Fibroblast of villous mesenchyme (primary cell): ENCODE measurements at regions not wholly inside any gene's neighbourhood (a gene's known extent, or its start where the extent isn't known, plus 50 kb on each side); places are given as distances from the start of the nearest gene placed in this dataset.

ENCODE experiments used
- DNase-seq: peaks from one replicate; pipeline ENCODE4 v3.0.0-alpha.2; 2010; ENCODE audit warnings: low read depth
- H3K4me3 ChIP-seq: 2 replicates; pipeline ENCODE4 v1.5.1; 2011; ENCODE audit warnings: low read depth, mild to moderate bottlenecking, low read length
- CTCF ChIP-seq: IDR thresholded peaks from 2 replicates; pipeline ENCODE4 v1.5.1; 2012; ENCODE audit warnings: low read depth, mild to moderate bottlenecking, low read length; ENCODE audit not compliant: insufficient read depth

DNA sequence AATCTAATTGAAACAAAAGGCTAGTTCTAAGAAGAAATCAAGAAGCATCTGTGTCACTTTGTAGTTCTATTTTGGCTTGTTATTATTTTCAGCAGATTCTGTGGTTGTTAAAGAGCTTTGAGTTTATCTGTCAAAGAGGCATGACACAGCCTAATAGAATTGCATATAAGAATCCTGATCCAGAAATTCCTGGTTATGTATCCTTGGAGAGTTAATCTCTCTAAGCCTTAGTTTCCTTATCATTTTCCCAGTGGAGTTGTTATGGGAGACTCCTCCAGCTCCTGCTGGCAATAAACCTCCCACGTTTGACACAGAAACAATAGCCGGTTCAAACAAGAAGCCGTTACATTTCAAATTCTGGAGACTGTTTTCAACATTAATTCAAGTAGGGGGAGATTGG is 288.3 kb downstream of the SDHAF3 start:
- DNase-seq, result no peak
- no peak for TF ChIP-seq CTCF
- no peak overlapping the region for H3K4me3 ChIP-seq

DNA sequence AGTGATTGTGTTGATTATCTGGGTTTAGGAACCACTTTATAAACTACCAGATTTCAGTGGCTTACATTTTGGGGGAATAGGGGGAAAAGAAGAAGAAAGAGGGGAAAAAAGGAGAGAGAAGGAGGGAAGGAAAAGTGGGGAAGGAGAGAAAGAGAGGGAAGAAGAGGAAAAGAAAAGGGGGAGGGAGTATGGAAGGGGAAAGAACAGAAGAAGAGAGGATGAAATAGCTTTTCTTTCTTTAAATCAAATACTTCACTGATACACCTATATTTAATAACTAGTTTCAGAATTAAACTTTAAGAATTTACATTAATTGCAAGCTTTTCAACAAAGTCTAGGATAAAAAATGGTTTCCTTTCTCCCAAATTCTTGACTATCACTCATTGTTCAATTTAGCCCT is 289.6 kb downstream of the SDHAF3 start:
- H3K4me3 ChIP-seq, result no peak overlapping the region
- no peak for DNase-seq
- TF ChIP-seq CTCF, result no peak

DNA sequence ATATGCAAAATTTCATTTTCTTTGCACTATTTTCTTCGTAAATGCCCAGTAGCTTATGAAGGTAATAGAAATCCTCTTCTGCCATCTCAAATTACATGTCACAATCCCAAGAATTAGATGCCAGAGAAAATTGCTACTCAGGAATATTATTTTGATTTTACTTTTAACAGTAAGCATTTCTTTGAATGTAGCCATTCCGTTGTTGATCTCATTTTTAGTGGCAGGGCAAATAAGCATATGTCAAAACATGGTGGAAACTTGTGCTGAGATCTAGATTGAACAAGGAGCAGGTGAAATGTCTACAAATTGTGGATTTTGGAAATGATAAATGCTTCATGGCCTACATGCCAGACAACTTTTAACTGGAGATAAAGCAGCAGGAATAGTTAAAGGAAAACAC is 291.8 kb downstream of the SDHAF3 start:
- H3K4me3 ChIP-seq, result no peak overlapping the region
- DNase-seq, result no peak
- TF ChIP-seq CTCF, result no peak

GRCh38 chr7:97418312-97418711 is 300.8 kb downstream of the SDHAF3 start:
- DNase-seq, result no peak
- no peak for TF ChIP-seq CTCF
- no peak overlapping the region for H3K4me3 ChIP-seq

DNA sequence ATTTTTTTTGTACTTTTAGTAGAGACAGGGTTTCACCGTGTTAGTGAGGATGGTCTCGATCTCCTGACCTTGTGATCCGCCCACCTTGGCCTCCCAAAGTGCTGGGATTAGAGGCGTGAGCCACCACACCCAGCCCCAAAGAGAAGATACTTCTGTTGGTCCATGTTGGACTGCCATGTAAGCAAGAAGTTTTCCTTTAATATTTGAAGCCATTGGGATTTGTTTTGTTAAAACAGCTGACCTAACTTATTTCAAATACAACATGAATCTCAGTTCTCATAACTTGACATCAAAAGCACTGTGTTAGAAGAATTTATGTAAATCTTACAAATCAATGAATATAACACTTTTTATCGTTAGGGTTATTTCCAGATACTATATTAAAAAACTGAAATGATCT is 302.4 kb downstream of the SDHAF3 start:
- no peak overlapping the region for H3K4me3 ChIP-seq
- no peak for TF ChIP-seq CTCF
- no peak for DNase-seq

DNA sequence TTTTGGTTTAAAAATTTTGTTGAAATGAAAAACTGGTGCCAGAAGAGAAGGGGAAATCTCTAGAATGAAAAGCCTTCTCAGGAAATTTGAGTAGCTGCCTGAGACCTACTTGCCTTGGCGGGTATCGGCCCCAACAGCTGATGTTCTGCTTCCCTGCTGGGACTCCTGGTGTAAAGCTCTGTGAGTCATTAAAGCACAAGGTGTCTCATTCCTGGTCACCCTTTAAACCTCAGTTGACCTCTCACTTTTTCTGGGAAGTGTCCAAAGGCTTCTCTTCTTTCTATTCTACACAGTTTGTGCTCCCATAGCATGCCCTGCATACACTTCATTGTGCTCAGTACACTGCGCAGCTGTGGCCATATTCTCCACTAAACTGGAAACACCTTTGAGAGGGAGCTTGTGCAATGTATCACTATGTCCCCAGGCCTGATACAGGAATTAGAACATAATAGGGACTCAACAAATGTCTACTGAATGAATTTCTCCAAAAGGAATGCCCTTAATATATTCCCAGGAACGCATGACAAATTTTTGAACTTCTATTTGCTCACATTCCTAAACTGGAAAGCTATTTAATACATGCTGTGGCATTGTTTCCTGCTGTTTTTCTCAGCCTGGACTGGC is 303.9 kb downstream of the SDHAF3 start:
- no peak for DNase-seq
- H3K4me3 ChIP-seq, result no peak overlapping the region
- no peak for TF ChIP-seq CTCF

GRCh38 chr7:97422046-97422445 is 304.5 kb downstream of the SDHAF3 start:
- no peak overlapping the region for H3K4me3 ChIP-seq
- TF ChIP-seq CTCF, result no peak
- DNase-seq, result no peak
